ENCODE measurements at regions not wholly inside any gene's neighbourhood (a gene's known extent, or its start where the extent isn't known, plus 50 kb on each side); places are given as distances from the start of the nearest gene placed in this dataset.

GRCh38 chr19:20431826-20432225 is 133.8 kb downstream of the ZNF737 start:
- Histone ChIP-seq H3K4me2 (ENCODE audit: control insufficient read depth, extremely low read depth, insufficient read depth, low read depth, low read length) (no peak overlapping the region), H3K36me3 (ENCODE audit: control insufficient read depth in 2 of 2, extremely low read depth in 1 of 2, insufficient read depth in 2 of 2, low read length in 2 of 2) (no peaks in the 10 kb centered on the region), H3K4me1 (ENCODE audit: control insufficient read depth, extremely low read depth, insufficient read depth, low read length) (no peaks in the 10 kb centered on the region), H2AFZ (ENCODE audit: control insufficient read depth, low read length) (no peak overlapping the region), H3K27me3 (ENCODE audit: control insufficient read depth, extremely low read depth, insufficient read depth, low read length) (no peaks in the 10 kb centered on the region), H3K27ac (ENCODE audit: control insufficient read depth, insufficient read depth, low read length) (no peak overlapping the region), H3K79me2 (ENCODE audit: control insufficient read depth, insufficient read depth, low read length) (no peaks in the 10 kb centered on the region), H3K9me1 (ENCODE audit: control insufficient read depth, extremely low read depth, insufficient read depth, low read length) (no peaks in the 10 kb centered on the region), H4K20me1 (ENCODE audit: control insufficient read depth, extremely low read depth, insufficient read depth, low read length) (no peaks in the 10 kb centered on the region), H3K9me3 (ENCODE audit: control insufficient read depth, low read depth, low read length) (no peaks in the 10 kb centered on the region), H3K4me3 (ENCODE audit: control insufficient read depth in 2 of 3, extremely low read depth in 1 of 3, insufficient read depth in 2 of 3, low read depth in 1 of 3, low read length in 3 of 3) (no peak overlapping the region), H3K9ac (ENCODE audit: control insufficient read depth, extremely low read depth, insufficient read depth, low read length) (no peak overlapping the region)
- dilution Hi-C loops (cut with MboI; ENCODE audit: extremely low pct_ligation_motif_present, low sequenced_read_pairs): no loop called here
- FAIRE-seq (no peak), DNase-seq (ENCODE audit: low read depth, low spot score) (no peak)
- TF ChIP-seq CTCF (optimal IDR thresholded peaks at IDR 0.05 in 1 of 3, IDR thresholded peaks at IDR 0.05 in 1 of 3, conservative IDR thresholded peaks at IDR 0.05 in 1 of 3; ENCODE audit: extremely low read depth in 1 of 3, insufficient read depth in 2 of 3, low read length in 3 of 3): no peak
- TF ChIP-seq EZH2 (IDR thresholded peaks at IDR 0.05; ENCODE audit: low read length): no peak

- FAIRE-seq: no peak
- dilution Hi-C loops (cut with MboI; ENCODE audit: extremely low pct_ligation_motif_present, low sequenced_read_pairs): no loop called here
- peak overlapping the region; percentile 76 for H2AFZ ChIP-seq (ENCODE audit: control insufficient read depth, low read length)
These were observed 142.0 kb downstream of the ZNF737 start for GRCh38 chr19:20423381-20424197.

More at GRCh38 chr19:20423381-20424197, 142.0 kb downstream of the ZNF737 start:
- no peak for TF ChIP-seq CTCF (optimal IDR thresholded peaks at IDR 0.05 in 1 of 3, IDR thresholded peaks at IDR 0.05 in 1 of 3, conservative IDR thresholded peaks at IDR 0.05 in 1 of 3; ENCODE audit: extremely low read depth in 1 of 3, insufficient read depth in 2 of 3, low read length in 3 of 3)
- TF ChIP-seq EZH2 (IDR thresholded peaks at IDR 0.05; ENCODE audit: low read length): no peak
- H3K4me3 ChIP-seq (ENCODE audit: control insufficient read depth in 2 of 3, extremely low read depth in 1 of 3, insufficient read depth in 2 of 3, low read depth in 1 of 3, low read length in 3 of 3): peak overlapping the region; percentile 62 to 90 (median 63)
- peak overlapping the region; percentile 88 for H3K9ac ChIP-seq (ENCODE audit: control insufficient read depth, extremely low read depth, insufficient read depth, low read length)
- no peaks in the 10 kb centered on the region for H3K27me3 ChIP-seq (ENCODE audit: control insufficient read depth, extremely low read depth, insufficient read depth, low read length)
- no peaks in the 10 kb centered on the region for H3K9me1 ChIP-seq (ENCODE audit: control insufficient read depth, extremely low read depth, insufficient read depth, low read length)
- H3K27ac ChIP-seq (ENCODE audit: control insufficient read depth, insufficient read depth, low read length): peak overlapping the region; percentile 78
- H3K4me2 ChIP-seq (ENCODE audit: control insufficient read depth, extremely low read depth, insufficient read depth, low read depth, low read length): peak overlapping the region; percentile 76
- H3K36me3 ChIP-seq (ENCODE audit: control insufficient read depth in 2 of 2, extremely low read depth in 1 of 2, insufficient read depth in 2 of 2, low read length in 2 of 2): peaks cover 0 to 1% of the 10 kb centered on the region in 2 experiments
- H4K20me1 ChIP-seq (ENCODE audit: control insufficient read depth, extremely low read depth, insufficient read depth, low read length): no peaks in the 10 kb centered on the region
- H3K79me2 ChIP-seq (ENCODE audit: control insufficient read depth, insufficient read depth, low read length): peaks cover 12% of the 10 kb centered on the region
- peak; percentile 36 for DNase-seq (ENCODE audit: low read depth, low spot score)
- H3K4me1 ChIP-seq (ENCODE audit: control insufficient read depth, extremely low read depth, insufficient read depth, low read length): no peaks in the 10 kb centered on the region
- H3K9me3 ChIP-seq (ENCODE audit: control insufficient read depth, low read depth, low read length): no peaks in the 10 kb centered on the region

All from keratinocyte (primary cell).